GM18502 (cell line): ENCODE measurements at regions not wholly inside any gene's neighbourhood (a gene's known extent, or its start where the extent isn't known, plus 50 kb on each side); places are given as distances from the start of the nearest gene placed in this dataset.
"Not testable (repeated sequence)": the region's sequence is repeated elsewhere in the genome, so short reads cannot be mapped to it uniquely, and the experiment has no call there.

Experiments used
- ATAC-seq: cut with Tn5 transposase; IDR thresholded peaks from one replicate; pipeline ENCODE4 v1.9.1; 2021; ENCODE audit warnings: mild to moderate bottlenecking; ENCODE audit not compliant: unreplicated experiment, poor library complexity

- no peak for ATAC-seq
These were observed 165.3 kb upstream of the NREP start for GRCh38 chr5:111922344-111922743.

DNA sequence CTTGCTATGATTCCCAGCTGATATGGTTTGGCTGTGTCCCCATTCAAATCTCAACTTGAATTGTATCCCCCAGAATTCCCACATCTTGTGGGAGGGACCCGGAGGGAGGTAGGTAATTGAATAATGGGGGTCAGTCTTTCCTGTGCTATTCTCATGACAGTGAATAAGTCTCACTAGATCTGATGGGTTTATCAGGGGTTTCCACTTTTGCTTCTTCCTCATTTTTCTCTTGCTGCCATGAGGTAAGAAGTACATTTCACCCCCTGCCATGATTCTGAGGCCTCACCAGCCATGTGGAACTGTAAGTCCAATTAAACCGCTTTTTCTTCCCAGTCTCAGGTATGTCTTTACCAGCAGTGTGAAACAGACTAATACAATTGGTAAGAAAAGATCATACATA is 164.7 kb upstream of the NREP start:
- not testable (repeated sequence) for ATAC-seq

GRCh38 chr5:111914966-111915636 is 158.1 kb upstream of the NREP start:
- no peak for ATAC-seq

DNA sequence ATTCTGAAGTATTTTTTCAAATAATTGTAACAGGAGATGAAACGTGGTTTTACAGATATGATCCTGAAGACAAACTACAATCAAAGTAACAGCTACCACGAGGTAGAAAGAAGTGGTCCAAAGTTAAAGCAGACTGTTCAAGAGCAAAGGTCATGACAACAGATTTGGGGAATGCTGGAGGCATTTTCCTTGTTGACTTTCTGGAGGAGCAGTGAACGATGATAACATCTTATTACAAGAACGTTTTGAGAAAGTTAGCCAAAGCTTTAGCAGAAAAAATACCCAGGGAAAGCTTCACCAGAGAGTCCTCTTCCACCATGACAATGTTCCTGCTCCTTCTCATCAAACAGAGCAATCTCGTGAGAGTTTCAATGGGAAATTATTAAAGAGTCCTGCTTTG is 145.4 kb upstream of the NREP start:
- no peak for ATAC-seq

DNA sequence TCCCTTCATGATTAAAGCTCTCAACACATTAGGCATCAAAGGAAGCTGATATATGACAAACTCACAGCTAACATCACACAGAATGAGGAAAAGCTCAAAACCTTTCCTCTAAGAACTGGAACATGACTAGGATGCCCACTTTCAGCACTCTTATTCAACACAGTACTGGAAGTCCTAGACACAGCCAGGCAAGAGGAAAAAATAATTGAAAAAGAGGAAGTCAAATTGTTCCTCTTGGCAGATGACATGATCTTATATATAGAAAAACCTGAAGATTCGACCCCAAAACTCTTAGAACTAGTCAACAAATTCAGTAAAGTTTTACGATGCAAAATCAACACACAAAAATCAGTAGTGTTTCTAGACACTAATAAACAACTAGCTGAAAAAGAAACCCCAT is 144.3 kb upstream of the NREP start:
- ATAC-seq = no peak

DNA sequence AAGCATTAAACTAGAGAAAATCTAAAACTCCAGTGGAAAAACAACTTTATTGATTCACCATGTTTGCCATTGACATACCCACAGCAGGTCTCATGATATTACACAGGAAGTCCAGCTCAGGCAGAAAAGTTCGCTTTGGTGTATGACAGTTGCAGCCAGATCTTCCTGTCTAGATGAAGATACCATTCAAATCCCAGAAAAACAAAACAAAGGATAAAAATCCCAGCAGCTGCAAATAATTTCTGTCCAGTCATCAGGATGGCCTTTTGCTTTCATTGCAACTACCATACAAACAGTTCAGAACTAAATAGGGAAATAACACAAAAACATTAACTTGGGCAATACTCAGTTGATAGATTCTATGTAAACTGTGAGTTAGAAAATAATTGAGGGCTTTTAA is 136.0 kb upstream of the NREP start:
- ATAC-seq = no peak

GRCh38 chr5:111887706-111888105 is 130.7 kb upstream of the NREP start:
- ATAC-seq = no peak

- no peak for ATAC-seq
These were observed 112.7 kb upstream of the NREP start for GRCh38 chr5:111869681-111870080.

DNA sequence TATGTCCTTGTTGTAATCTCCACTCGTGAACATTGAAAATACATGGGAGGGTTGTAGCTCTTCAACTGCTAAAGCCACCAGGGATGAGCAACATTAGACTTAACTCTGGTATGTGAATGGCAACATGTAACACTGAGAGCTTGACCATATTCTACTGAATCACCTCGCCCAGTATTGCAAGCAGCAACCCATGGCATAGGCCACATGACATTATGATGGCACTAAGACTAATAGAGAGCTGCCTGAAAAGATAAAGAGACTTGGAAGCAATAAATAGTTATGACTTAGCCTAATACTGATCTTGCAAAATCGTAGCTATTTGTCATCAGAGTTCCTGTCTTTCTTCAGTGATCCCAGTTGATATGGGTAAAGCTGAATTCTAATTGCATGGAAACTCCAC is 108.4 kb upstream of the NREP start:
- ATAC-seq = no peak

- ATAC-seq = no peak
These were observed 106.8 kb upstream of the NREP start for GRCh38 chr5:111863801-111864200.

- no peak for ATAC-seq
These were observed 102.7 kb upstream of the NREP start for GRCh38 chr5:111859533-111860270.

- ATAC-seq = no peak
These were observed 102.0 kb upstream of the NREP start for GRCh38 chr5:111859031-111859430.

GRCh38 chr5:111857623-111858022 is 100.6 kb upstream of the NREP start:
- no peak for ATAC-seq

- ATAC-seq = no peak
These were observed 100.0 kb upstream of the NREP start for GRCh38 chr5:111856876-111857466.

DNA sequence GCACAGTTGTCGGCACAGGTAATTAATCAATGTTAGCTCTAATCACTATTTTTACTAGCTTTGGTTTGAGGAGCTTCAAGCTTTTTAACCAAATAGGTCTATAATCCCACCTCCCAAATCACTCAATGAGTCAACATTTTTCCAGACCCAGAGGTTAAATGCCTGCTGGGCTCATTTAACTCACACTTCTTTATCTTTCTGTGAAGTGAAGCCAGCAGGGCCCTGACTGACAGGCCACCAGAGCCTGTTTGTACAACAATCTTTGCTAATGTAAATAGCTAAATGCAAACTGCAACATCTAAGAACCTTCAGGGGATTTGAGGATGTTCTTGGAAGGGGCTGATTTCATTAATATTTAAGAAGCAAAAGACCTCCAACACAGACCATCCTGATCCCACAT is 98.4 kb upstream of the NREP start:
- no peak for ATAC-seq

GRCh38 chr5:111854186-111854585 is 97.2 kb upstream of the NREP start:
- ATAC-seq = peak; percentile 27

GRCh38 chr5:111853748-111854147 is 96.8 kb upstream of the NREP start:
- peak; percentile 75 for ATAC-seq

DNA sequence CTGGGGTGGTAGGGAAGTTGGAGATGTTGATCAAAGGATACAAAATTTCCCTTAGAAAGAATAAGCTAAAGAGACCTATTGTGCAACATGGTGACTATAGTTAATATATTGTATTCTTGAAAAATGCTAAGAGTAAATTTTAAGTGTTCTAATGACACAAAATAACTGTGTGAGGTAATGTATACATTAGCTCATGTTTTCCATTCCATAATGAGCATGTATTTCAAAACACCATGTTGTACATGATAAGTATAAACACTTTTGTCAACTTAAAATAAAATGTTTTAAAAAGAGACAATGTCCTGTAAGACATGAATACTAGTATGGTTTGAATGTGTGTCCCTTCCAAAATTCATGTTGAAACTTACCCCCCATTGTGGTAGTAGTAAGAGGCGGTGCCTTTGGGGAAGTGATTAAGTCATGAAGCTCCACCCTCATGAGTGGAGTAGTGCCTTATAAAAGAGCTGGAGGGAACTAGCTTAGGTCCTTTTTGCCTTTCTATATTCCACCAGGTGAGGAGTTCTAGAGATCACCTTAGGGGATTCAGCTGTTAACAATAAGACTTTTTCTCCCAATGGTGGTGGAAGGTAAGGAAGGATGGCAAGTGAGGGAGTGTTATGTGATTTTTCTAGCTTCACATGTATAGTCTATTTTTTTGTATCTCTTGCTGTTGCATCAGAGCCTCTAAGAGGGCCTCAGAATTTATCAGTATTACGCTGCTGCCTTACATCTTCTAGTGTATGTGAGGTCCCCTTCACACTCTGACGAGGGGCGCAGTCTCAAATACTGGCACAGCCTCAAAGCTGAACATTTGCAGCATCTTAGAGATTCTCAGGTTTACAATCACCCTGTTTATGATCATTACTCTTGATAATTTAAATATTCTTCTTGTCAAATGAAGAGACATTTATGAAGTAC is 94.9 kb upstream of the NREP start:
- no peak for ATAC-seq

DNA sequence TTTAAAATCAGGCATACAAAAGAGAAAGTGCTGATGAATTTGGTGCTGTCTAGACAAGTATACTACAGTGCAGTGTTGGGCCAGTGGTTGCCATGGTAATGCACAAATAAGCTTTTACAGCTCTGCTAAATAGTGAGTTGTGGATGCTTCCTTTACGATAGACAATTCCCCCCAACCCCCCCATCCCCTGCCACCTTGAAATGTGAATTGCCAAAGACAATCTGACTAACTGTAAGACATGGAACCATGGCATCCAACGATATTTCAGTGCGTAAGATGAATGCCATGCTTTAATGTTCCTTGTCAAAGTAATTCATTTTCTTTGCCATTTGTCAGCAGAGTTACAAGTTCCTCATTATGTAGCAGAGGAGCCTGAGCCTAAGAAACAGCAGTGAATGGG is 91.5 kb upstream of the NREP start:
- ATAC-seq = no peak

GRCh38 chr5:111847052-111847925 is 90.3 kb upstream of the NREP start:
- no peak for ATAC-seq
